HEK293T (cell line): ENCODE measurements at regions not wholly inside any gene's neighbourhood (a gene's known extent, or its start where the extent isn't known, plus 50 kb on each side); places are given as distances from the start of the nearest gene placed in this dataset.

Experiments used
- BHLHE40 ChIP-seq: fragments of 450-650 bp; IDR thresholded peaks from 2 replicates; pipeline ENCODE4 v1.6.1; 2016; ENCODE audit warnings: mild to moderate bottlenecking, moderate library complexity, borderline replicate concordance
- ELF4 ChIP-seq: fragments of 450-650 bp; IDR thresholded peaks from 2 replicates; pipeline ENCODE4 v1.6.1; 2017; ENCODE audit warnings: antibody characterized with exemption
- FOXK2 ChIP-seq: fragments of 450-650 bp; IDR thresholded peaks from 2 replicates; pipeline ENCODE4 v1.6.1; 2016; ENCODE audit warnings: mild to moderate bottlenecking
- HDGF ChIP-seq: fragments of 450-650 bp; IDR thresholded peaks from 2 replicates; pipeline ENCODE4 v1.6.1; 2017; ENCODE audit warnings: antibody characterized with exemption, borderline replicate concordance
- SUZ12 ChIP-seq: fragments of 450-650 bp; IDR thresholded peaks from 2 replicates; pipeline ENCODE4 v1.6.1; 2016; ENCODE audit warnings: mild to moderate bottlenecking

DNA sequence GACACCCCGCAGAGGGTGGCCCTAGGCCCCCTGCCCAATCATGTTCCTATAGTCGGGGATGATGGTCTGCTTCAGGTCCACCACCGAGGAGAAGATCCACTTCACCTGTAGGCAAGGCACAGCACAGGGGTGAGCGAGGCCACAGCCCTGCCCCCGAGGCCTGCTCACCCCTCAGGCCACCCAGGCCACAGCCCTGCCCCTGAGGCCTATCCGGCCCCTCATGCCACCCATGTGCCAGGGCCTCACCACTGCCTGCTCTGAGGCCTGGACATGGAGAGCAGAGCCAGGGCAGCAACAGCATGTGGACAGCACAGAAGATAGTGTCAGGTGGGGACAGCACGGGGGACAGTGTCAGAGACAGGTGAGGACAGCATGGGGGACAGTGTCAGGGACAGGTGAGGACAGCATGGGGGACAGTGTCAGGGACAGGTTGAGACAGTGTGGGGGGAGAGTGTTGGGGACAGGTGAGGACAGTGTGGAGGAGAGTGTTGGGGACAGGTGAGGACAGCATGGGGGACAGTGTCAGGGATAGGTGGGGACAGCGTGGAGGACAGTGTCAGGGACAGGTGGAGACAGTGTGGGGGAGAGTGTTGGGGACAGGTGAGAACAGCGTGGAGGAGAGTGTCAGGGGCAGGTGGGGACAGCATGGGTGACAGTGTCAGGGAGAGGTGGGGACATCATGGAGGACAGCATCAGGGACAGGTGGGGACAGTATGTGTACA, 239.7 kb downstream of the TMEM121 start:
- no peak for TF ChIP-seq FOXK2
- no peak for TF ChIP-seq ELF4
- TF ChIP-seq SUZ12 = no peak
- TF ChIP-seq HDGF = no peak
- TF ChIP-seq BHLHE40 = no peak
